Ovary (tissue), 7 donors: ENCODE measurements at regions not wholly inside any gene's neighbourhood (a gene's known extent, or its start where the extent isn't known, plus 50 kb on each side); places are given as distances from the start of the nearest gene placed in this dataset.

Experiments used
- DNase-seq, 5 donors: peaks; one replicate each; pipeline ENCODE4 v3.0.0-alpha.2; 2019 to 2020
- H3K27ac ChIP-seq, 2 donors: fragments of 200-600 bp; one replicate each; pipeline versions ENCODE4 v1.5.1 to v1.8.0; 2019 to 2022
- H3K27me3 ChIP-seq: fragments of 200-600 bp; one replicate; pipeline ENCODE4 v1.8.0; 2022
- H3K36me3 ChIP-seq: fragments of 200-600 bp; sonication (generic); one replicate; pipeline ENCODE4 v1.5.1; 2019
- H3K4me1 ChIP-seq: one replicate; pipeline ENCODE4 v1.8.1; 2013; ENCODE audit warnings: mild to moderate bottlenecking, moderate library complexity; ENCODE audit not compliant: insufficient read depth
- H3K4me3 ChIP-seq: fragments of 200-600 bp; sonication (generic); one replicate; pipeline ENCODE4 v1.5.1; 2017
- H3K9me3 ChIP-seq, 2 donors: fragments of 200-600 bp in 1 of 2; sonication (generic) in 1 of 2; one replicate each; pipeline versions ENCODE4 v1.5.1 to v1.8.1; 2013 to 2019; ENCODE audit warnings: mild to moderate bottlenecking in 1 of 2, moderate library complexity in 1 of 2
- EP300 ChIP-seq: sonication (generic); formaldehyde crosslinking; IDR thresholded peaks from one replicate; pipeline ENCODE4 v1.6.1; 2017; ENCODE audit warnings: antibody characterized with exemption
- POLR2A ChIP-seq: fragments of 450-650 bp; IDR thresholded peaks from one replicate; pipeline ENCODE4 v1.6.1; 2017; ENCODE audit warnings: antibody characterized with exemption, mild to moderate bottlenecking, moderate library complexity
- WGBS, 3 donors: extraction: QIAGEN DNeasy Blood & Tissue Kit in 1 of 3; methylation state at CpG; one replicate each; pipeline versions ENCODE4 v1.1.5 to v1.1.7; 2013 to 2017; 5-methylcytosine and 5-hydroxymethylcytosine counted together
- intact Hi-C, 4 donors: fragments of 100-400 bp; cut with DNase I; formaldehyde crosslinking; loops; one replicate each; pipeline versions ENCODE4 v1.11.0 to v1.15.1; 2022 to 2023
- TF ChIP-seq, protein P1 (sequence below), 3 donors: fragments of 450-650 bp in 2 of 3; fragments of 200-600 bp in 1 of 3; IDR thresholded peaks; one replicate each; pipeline versions ENCODE4 v1.5.1 to v1.8.0; 2016 to 2022; ENCODE audit warnings: antibody characterized with exemption in 3 of 3, mild to moderate bottlenecking in 1 of 3
- donor health status: DM: no; HTN: no; CAD: no; lungs with moderate emphysema.
- donor health status: DM: no; HTN: no; CAD: no.
- donor health status: Bipolar disorder and iron deficiency.
- donor health status: DM: no; HTN: no; CAD: no.
- donor health status: DM: yes; HTN: yes; CAD: no.

DNA sequence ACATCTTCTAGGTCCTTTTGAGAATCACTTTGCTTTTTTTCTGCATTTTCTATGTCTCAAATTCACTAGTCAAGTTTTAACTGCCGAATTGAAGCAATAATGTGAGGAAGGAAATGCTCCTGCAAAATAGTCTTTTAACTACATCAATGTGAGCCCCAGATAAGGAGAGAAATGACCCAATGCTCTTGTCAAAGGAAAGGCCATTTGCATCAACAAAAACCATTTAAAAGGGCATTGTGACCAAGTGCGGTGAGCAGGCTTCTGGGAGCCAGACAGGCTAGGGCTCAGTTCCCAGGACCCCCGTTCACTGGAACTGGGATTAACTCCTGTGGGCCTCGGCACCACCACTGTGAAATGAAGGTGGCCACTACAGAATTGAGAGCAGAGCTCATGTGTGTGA is 127.9 kb upstream of the EEPD1 start:
- TF ChIP-seq POLR2A (no peak), EP300 (no peak)
- TF ChIP-seq, protein P1, sequence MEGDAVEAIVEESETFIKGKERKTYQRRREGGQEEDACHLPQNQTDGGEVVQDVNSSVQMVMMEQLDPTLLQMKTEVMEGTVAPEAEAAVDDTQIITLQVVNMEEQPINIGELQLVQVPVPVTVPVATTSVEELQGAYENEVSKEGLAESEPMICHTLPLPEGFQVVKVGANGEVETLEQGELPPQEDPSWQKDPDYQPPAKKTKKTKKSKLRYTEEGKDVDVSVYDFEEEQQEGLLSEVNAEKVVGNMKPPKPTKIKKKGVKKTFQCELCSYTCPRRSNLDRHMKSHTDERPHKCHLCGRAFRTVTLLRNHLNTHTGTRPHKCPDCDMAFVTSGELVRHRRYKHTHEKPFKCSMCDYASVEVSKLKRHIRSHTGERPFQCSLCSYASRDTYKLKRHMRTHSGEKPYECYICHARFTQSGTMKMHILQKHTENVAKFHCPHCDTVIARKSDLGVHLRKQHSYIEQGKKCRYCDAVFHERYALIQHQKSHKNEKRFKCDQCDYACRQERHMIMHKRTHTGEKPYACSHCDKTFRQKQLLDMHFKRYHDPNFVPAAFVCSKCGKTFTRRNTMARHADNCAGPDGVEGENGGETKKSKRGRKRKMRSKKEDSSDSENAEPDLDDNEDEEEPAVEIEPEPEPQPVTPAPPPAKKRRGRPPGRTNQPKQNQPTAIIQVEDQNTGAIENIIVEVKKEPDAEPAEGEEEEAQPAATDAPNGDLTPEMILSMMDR (IDR thresholded peaks at IDR 0.05), result no peak
- no peaks in the 10 kb centered on the region for H3K4me1 ChIP-seq
- 87 to 95% (median 87%) methylated on average over 4 of the region's 4 CpGs for WGBS, 3 donors
- no peak for DNase-seq
- no peaks in the 10 kb centered on the region for H3K27me3 ChIP-seq
- H3K4me3 ChIP-seq, result no peak overlapping the region
- H3K27ac ChIP-seq, result no peak overlapping the region
- H3K9me3 ChIP-seq, result no peaks in the 10 kb centered on the region
- intact Hi-C loops, result no loop called here
- no peaks in the 10 kb centered on the region for H3K36me3 ChIP-seq

DNA sequence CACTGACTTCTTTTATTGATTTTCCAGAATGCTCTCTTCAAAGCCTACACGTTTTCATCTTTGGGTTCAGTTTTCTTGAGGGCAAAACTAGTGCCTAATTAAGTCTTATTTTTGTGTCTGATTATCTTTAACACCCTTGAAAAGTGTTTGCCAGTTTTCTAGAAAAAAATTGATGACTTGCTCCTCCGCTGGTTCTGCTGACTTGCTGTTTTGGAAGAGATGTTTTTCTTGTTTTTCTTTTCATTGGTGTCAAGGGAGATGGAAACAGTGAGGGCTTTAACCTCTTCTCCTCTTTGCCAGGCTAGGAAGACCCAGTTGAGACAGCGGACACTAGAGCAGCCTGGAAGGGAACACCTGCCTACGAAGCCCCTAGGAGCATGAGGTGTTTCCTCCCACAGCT is 123.7 kb upstream of the EEPD1 start:
- no peaks in the 10 kb centered on the region for H3K27me3 ChIP-seq
- H3K36me3 ChIP-seq, result no peaks in the 10 kb centered on the region
- H3K27ac ChIP-seq, result no peak overlapping the region
- 34 to 47% (median 39%) methylated on average over 4 of the region's 4 CpGs for WGBS, 3 donors
- DNase-seq, result no peak
- H3K4me3 ChIP-seq, result no peak overlapping the region
- intact Hi-C loops, result no loop called here
- no peaks in the 10 kb centered on the region for H3K9me3 ChIP-seq
- no peaks in the 10 kb centered on the region for H3K4me1 ChIP-seq
- TF ChIP-seq POLR2A (no peak), EP300 (no peak)
- TF ChIP-seq, protein P1 (IDR thresholded peaks at IDR 0.05), result no peak

DNA sequence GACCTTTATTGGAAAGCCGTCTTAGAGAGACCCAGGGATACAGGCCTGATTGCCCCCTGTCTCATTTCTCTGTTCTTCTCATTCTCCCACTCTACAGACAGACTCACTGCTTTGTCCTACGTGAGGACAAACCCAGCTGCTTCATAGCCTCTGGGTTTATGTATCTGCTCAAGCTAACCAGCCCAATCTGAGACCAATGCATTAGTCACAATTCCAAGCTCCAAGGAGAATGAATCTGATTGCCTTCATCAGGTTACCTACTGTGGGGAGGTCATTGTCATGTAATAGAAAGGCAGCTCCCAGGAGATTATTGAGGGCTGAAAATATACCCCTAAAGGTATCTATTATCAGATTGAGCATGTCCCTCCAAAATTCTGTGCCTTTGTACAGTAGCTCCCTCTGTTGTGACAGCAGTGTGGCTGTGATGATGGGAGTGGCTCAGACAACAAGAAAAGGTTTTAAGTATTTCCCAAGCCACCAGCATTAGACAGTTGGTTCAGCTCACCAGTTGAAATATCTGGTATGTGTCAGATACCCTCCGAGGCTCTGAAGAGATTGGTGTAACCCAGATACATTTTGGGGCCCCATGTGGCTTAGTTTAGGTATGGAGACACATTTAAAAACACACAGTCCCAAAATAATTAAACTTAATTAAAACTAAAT is 123.1 kb upstream of the EEPD1 start:
- intact Hi-C loops, result no loop called here
- 75 to 82% (median 77%) methylated on average over 3 of the region's 3 CpGs for WGBS, 3 donors

DNA sequence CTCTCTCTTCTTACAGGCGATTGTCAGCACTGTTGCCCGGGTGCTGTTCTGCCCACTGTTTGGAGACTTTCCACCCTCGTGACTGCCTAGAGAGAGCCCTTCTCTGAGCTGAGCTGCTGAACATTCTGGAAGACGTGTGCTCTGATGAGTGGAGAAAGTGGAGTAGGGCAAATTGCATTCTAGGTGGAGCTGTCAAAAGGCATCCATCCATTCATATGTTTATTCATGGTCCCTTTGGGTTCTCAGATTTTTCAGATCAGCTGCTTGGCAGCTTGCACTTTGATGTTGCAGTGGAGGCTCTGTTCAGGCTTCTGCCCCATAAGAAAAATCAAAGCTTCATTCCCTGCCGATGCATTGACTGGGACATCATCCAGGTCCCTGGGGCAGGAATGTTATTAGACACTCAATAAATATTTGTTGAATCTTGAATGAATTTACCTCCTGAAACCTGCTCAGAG is 120.7 kb upstream of the EEPD1 start:
- no peaks in the 10 kb centered on the region for H3K9me3 ChIP-seq
- 47 to 54% (median 49%) methylated on average over 5 of the region's 5 CpGs for WGBS, 3 donors
- peaks cover 2% of the 10 kb centered on the region for H3K4me1 ChIP-seq
- no peaks in the 10 kb centered on the region for H3K36me3 ChIP-seq
- DNase-seq, result no peak
- TF ChIP-seq, protein P1 (IDR thresholded peaks at IDR 0.05), result no peak
- TF ChIP-seq POLR2A (no peak), EP300 (no peak)
- no peak overlapping the region for H3K4me3 ChIP-seq
- H3K27ac ChIP-seq, result no peak overlapping the region
- no peaks in the 10 kb centered on the region for H3K27me3 ChIP-seq
- intact Hi-C loops, result no loop called here

More for the DNA sequence above, 123.1 kb upstream of the EEPD1 start:
- no peaks in the 10 kb centered on the region for H3K4me1 ChIP-seq
- H3K27ac ChIP-seq, result no peak overlapping the region
- no peak for DNase-seq
- no peaks in the 10 kb centered on the region for H3K36me3 ChIP-seq
- no peak overlapping the region for H3K4me3 ChIP-seq
- TF ChIP-seq, protein P1 (IDR thresholded peaks at IDR 0.05), result no peak
- TF ChIP-seq EP300 (no peak), POLR2A (no peak)
- H3K27me3 ChIP-seq, result no peaks in the 10 kb centered on the region
- H3K9me3 ChIP-seq, result no peaks in the 10 kb centered on the region
